PC-9 (cell line): ENCODE measurements at regions not wholly inside any gene's neighbourhood (a gene's known extent, or its start where the extent isn't known, plus 50 kb on each side); places are given as distances from the start of the nearest gene placed in this dataset.

Experiments
- BruUV-seq: library from RNA; stranded (reverse); fragments of 400-500 nt; replicated peaks from 2 replicates; lab custom pipeline; 2021; lab: Mats Ljungman, UMichigan
- CTCF ChIA-PET: fragments of 300-600 bp; sonication (Branson Sonifier 250); formaldehyde crosslinking; loops from one replicate; lab custom pipeline; 2022; ENCODE audit warnings: antibody characterized with exemption; lab: Charles Lee
- POLR2A ChIA-PET: fragments of 300-600 bp; sonication (Branson Sonifier 250); formaldehyde crosslinking; loops from one replicate; lab custom pipeline; 2022; ENCODE audit warnings: antibody characterized with exemption; ENCODE audit not compliant: unreplicated experiment; lab: Charles Lee
- DNase-seq, 2 experiments: peaks; one replicate each; pipeline versions ENCODE4 v3.0.0 to v3.0.0-alpha.2; 2015 to 2022; ENCODE audit warnings: mixed read lengths in 1 of 2
- H2AFZ ChIP-seq: fragments of 200-600 bp; sonication (generic); 2 replicates; pipeline ENCODE4 v1.8.1; 2017; ENCODE audit warnings: antibody characterized with exemption
- H3F3A ChIP-seq: fragments of 200-600 bp; sonication (generic); 2 replicates; pipeline ENCODE4 v1.8.1; 2017; ENCODE audit warnings: antibody characterized with exemption, mild to moderate bottlenecking, low read depth; ENCODE audit not compliant: insufficient read depth
- H3K27ac ChIP-seq: fragments of 200-600 bp; sonication (generic); 2 replicates; pipeline ENCODE4 v1.6.1; 2016; ENCODE audit warnings: mixed run types
- H3K27me3 ChIP-seq: fragments of 200-600 bp; sonication (generic); 2 replicates; pipeline ENCODE4 v1.6.1; 2016; ENCODE audit warnings: low read depth, mixed run types; ENCODE audit not compliant: insufficient read depth
- H3K36me3 ChIP-seq: fragments of 200-600 bp; sonication (generic); 2 replicates; pipeline ENCODE4 v1.6.1; 2016; ENCODE audit warnings: low read depth, mixed run types
- H3K4me1 ChIP-seq: fragments of 200-600 bp; sonication (generic); replicated peaks from 2 replicates; pipeline ENCODE4 v1.6.1; 2016; ENCODE audit warnings: mixed run types; ENCODE audit not compliant: insufficient read depth
- H3K4me2 ChIP-seq: fragments of 200-600 bp; sonication (generic); 2 replicates; pipeline ENCODE4 v1.6.1; 2017; ENCODE audit warnings: mixed run types
- H3K4me3 ChIP-seq: fragments of 200-600 bp; sonication (generic); 2 replicates; pipeline ENCODE4 v1.6.1; 2016; ENCODE audit warnings: mixed run types
- H3K79me2 ChIP-seq: fragments of 200-600 bp; sonication (generic); 2 replicates; pipeline ENCODE4 v1.6.1; 2017; ENCODE audit warnings: low read depth, mixed run types
- H3K9me2 ChIP-seq: fragments of 200-600 bp; sonication (generic); 2 replicates; pipeline ENCODE4 v1.8.1; 2017; ENCODE audit warnings: mild to moderate bottlenecking; ENCODE audit not compliant: insufficient read depth
- H3K9me3 ChIP-seq: fragments of 200-600 bp; sonication (generic); 2 replicates; pipeline ENCODE4 v1.8.1; 2016; ENCODE audit warnings: low read depth; ENCODE audit not compliant: insufficient read depth
- H4K20me1 ChIP-seq: fragments of 200-600 bp; sonication (generic); 2 replicates; pipeline ENCODE4 v1.8.1; 2017; ENCODE audit not compliant: insufficient read depth
- CTCF ChIP-seq: fragments of 200-600 bp; sonication (generic); conservative IDR thresholded peaks from 2 replicates; pipeline ENCODE4 v1.6.1; 2017; ENCODE audit warnings: mixed run types, antibody characterized with exemption, mild to moderate bottlenecking, moderate library complexity
- EZH2 ChIP-seq: fragments of 200-600 bp; sonication (generic); IDR thresholded peaks from 2 replicates; pipeline ENCODE4 v1.8.0; 2017; ENCODE audit warnings: antibody characterized with exemption, low read depth
- intact Hi-C: fragments of 100-400 bp; cut with micrococcal nuclease; formaldehyde crosslinking; loops from one replicate; pipeline ENCODE4 v1.10.0; 2022; ENCODE audit not compliant: unreplicated experiment

GRCh38 chr4:130288576-130288975, 1192.6 kb downstream of the C4orf33 start:
- H3K27ac ChIP-seq: no peak overlapping the region
- H3K4me2 ChIP-seq: no peak overlapping the region
- no TSS peak for BruUV-seq
- no peaks in the 10 kb centered on the region for H3K36me3 ChIP-seq
- H4K20me1 ChIP-seq: no peaks in the 10 kb centered on the region
- no peak overlapping the region for H2AFZ ChIP-seq
- intact Hi-C loops: no loop called here
- H3F3A ChIP-seq: no peaks in the 10 kb centered on the region
- TF ChIP-seq CTCF (no peak), EZH2 (no peak)
- ChIA-PET POLR2A (no interaction called here), CTCF (no interaction called here)
- no peaks in the 10 kb centered on the region for H3K9me3 ChIP-seq
- no peaks in the 10 kb centered on the region for H3K79me2 ChIP-seq
- H3K9me2 ChIP-seq: no peaks in the 10 kb centered on the region
- DNase-seq: no peak
- H3K27me3 ChIP-seq: no peaks in the 10 kb centered on the region
- H3K4me3 ChIP-seq: no peak overlapping the region
- H3K4me1 ChIP-seq: no peaks in the 10 kb centered on the region

- ChIA-PET CTCF (no interaction called here), POLR2A (no interaction called here)
- no peaks in the 10 kb centered on the region for H3K27me3 ChIP-seq
- BruUV-seq: no TSS peak
- no peaks in the 10 kb centered on the region for H4K20me1 ChIP-seq
- H3K27ac ChIP-seq: no peak overlapping the region
- H3K36me3 ChIP-seq: no peaks in the 10 kb centered on the region
- no peaks in the 10 kb centered on the region for H3K9me3 ChIP-seq
- TF ChIP-seq EZH2 (no peak), CTCF (no peak)
- no peak for DNase-seq
- H3F3A ChIP-seq: no peaks in the 10 kb centered on the region
- H2AFZ ChIP-seq: no peak overlapping the region
- no peaks in the 10 kb centered on the region for H3K9me2 ChIP-seq
- no peak overlapping the region for H3K4me3 ChIP-seq
- no peak overlapping the region for H3K4me2 ChIP-seq
- H3K4me1 ChIP-seq: no peaks in the 10 kb centered on the region
- no peaks in the 10 kb centered on the region for H3K79me2 ChIP-seq
- intact Hi-C loops: no loop called here
These were observed 1197.7 kb downstream of the C4orf33 start for GRCh38 chr4:130293692-130294091.

- no peak overlapping the region for H2AFZ ChIP-seq
- ChIA-PET POLR2A (no interaction called here), CTCF (no interaction called here)
- no TSS peak for BruUV-seq
- no peak overlapping the region for H3K4me3 ChIP-seq
- TF ChIP-seq CTCF: no peak
- H3F3A ChIP-seq: no peaks in the 10 kb centered on the region
- no peaks in the 10 kb centered on the region for H3K36me3 ChIP-seq
- no peak overlapping the region for H3K27ac ChIP-seq
- no peak overlapping the region for H3K4me2 ChIP-seq
- H3K9me2 ChIP-seq: no peaks in the 10 kb centered on the region
- intact Hi-C loops: no loop called here
- no peaks in the 10 kb centered on the region for H3K4me1 ChIP-seq
- H4K20me1 ChIP-seq: no peaks in the 10 kb centered on the region
- no peaks in the 10 kb centered on the region for H3K9me3 ChIP-seq
- DNase-seq: no peak
- no peaks in the 10 kb centered on the region for H3K79me2 ChIP-seq
- H3K27me3 ChIP-seq: no peaks in the 10 kb centered on the region
These were observed 1200.5 kb downstream of the C4orf33 start for GRCh38 chr4:130296448-130296847.
